GM12878 (cell line): ENCODE measurements at regions not wholly inside any gene's neighbourhood (a gene's known extent, or its start where the extent isn't known, plus 50 kb on each side); places are given as distances from the start of the nearest gene placed in this dataset.

Experiments
- ATAC-seq: fragments of 200-7000 bp; cut with Tn5 transposase; 3 replicates; pipeline ENCODE4 v1.9.1; 2020; ENCODE audit warnings: mild to moderate bottlenecking, moderate library complexity
- BruUV-seq: library from RNA; stranded (reverse); fragments of 400-500 nt; replicated peaks from 2 replicates; lab custom pipeline; 2021; lab: Mats Ljungman, UMichigan
- CTCF ChIA-PET: fragments of 300-600 bp; sonication (Branson Sonifier 250); formaldehyde crosslinking; extraction: SDS; loops from one replicate; lab custom pipeline; 2021; ENCODE audit warnings: inconsistent platforms; lab: Yijun Ruan, JAX
- POLR2A ChIA-PET: fragments of 350-600 bp; formaldehyde crosslinking; extraction: SDS; loops from one replicate; lab custom pipeline; 2021; ENCODE audit warnings: inconsistent platforms; lab: Charles Lee
- RAD21 ChIA-PET: fragments of 300-600 bp; sonication (Branson Sonifier 250); formaldehyde crosslinking; loops from one replicate; lab custom pipeline; 2023; ENCODE audit warnings: antibody characterized with exemption; ENCODE audit not compliant: unreplicated experiment; lab: Charles Lee
- SMC1A ChIA-PET: fragments of 300-600 bp; sonication (Branson Sonifier 250); formaldehyde crosslinking; loops from one replicate; lab custom pipeline; 2023; ENCODE audit not compliant: unreplicated experiment, uncharacterized antibody; lab: Charles Lee
- DNase-seq: peaks from one replicate; pipeline ENCODE4 v3.0.0-alpha.2; 2011; ENCODE audit warnings: low read depth, low spot score
- FAIRE-seq: peaks from 3 replicates; lab custom pipeline; 2011; peaks lifted over from hg19 to GRCh38; lab: Jason Lieb, UNC
- H2AFZ ChIP-seq: 2 replicates; pipeline ENCODE4 v1.6.0; 2011; ENCODE audit warnings: low read depth, low read length, control low read depth; ENCODE audit not compliant: control insufficient read depth
- H3K27ac ChIP-seq: 2 replicates; pipeline ENCODE4 v1.5.1; 2011; ENCODE audit warnings: control low read depth; ENCODE audit not compliant: control insufficient read depth, insufficient read depth
- H3K27me3 ChIP-seq, 2 experiments: replicated peaks in 1 of 2; 2 replicates each; pipeline versions ENCODE4 v1.6.0 to v1.6.1; 2011; ENCODE audit warnings: low read length in 1 of 2; ENCODE audit not compliant: control insufficient read depth in 2 of 2, insufficient read depth in 2 of 2
- H3K36me3 ChIP-seq, 2 experiments: 2 replicates each; pipeline ENCODE4 v1.5.1; 2011; ENCODE audit warnings: low read length in 1 of 2; ENCODE audit not compliant: control insufficient read depth in 2 of 2, insufficient read depth in 2 of 2
- H3K4me1 ChIP-seq: 2 replicates; pipeline ENCODE4 v1.6.1; 2011; ENCODE audit warnings: mild to moderate bottlenecking, low read length, moderate library complexity, mixed read lengths; ENCODE audit not compliant: control insufficient read depth, insufficient read depth
- H3K4me2 ChIP-seq: 2 replicates; pipeline ENCODE4 v1.6.0; 2011; ENCODE audit warnings: control low read depth; ENCODE audit not compliant: control insufficient read depth, insufficient read depth
- H3K4me3 ChIP-seq: fragments of 200-600 bp; sonication (generic); 2 replicates; pipeline ENCODE4 v1.5.1; 2016
- H3K79me2 ChIP-seq: 2 replicates; pipeline ENCODE4 v1.6.0; 2011; ENCODE audit warnings: low read length; ENCODE audit not compliant: control insufficient read depth, insufficient read depth
- H3K9ac ChIP-seq: 2 replicates; pipeline ENCODE4 v1.8.0; 2011; ENCODE audit warnings: low read length, control low read depth, mixed read lengths; ENCODE audit not compliant: control insufficient read depth, insufficient read depth
- H3K9me3 ChIP-seq: replicated peaks from 3 replicates; pipeline ENCODE4 v1.5.1; 2011; ENCODE audit warnings: mild to moderate bottlenecking, low read length; ENCODE audit not compliant: control insufficient read depth, insufficient read depth
- H4K20me1 ChIP-seq: 2 replicates; pipeline ENCODE4 v1.6.0; 2011; ENCODE audit not compliant: control insufficient read depth, insufficient read depth
- CBFB ChIP-seq: IDR thresholded peaks from 2 replicates; pipeline ENCODE4 v1.6.1; 2016; ENCODE audit warnings: antibody characterized with exemption, low read depth
- IKZF1 ChIP-seq: fragments of 450-650 bp; conservative IDR thresholded peaks from 2 replicates; pipeline ENCODE4 v1.6.1; 2017; ENCODE audit warnings: antibody characterized with exemption, mild to moderate bottlenecking
- SREBF1 ChIP-seq: IDR thresholded peaks from 2 replicates; pipeline ENCODE4 v1.6.1; 2012; ENCODE audit warnings: mild to moderate bottlenecking, low read length
- SRF ChIP-seq, 2 experiments: IDR thresholded peaks; 2 replicates each; pipeline ENCODE4 v1.6.1; 2011; ENCODE audit warnings: low read depth in 2 of 2, low read length in 2 of 2, mild to moderate bottlenecking in 1 of 2, moderate library complexity in 1 of 2
- WGBS: methylation state at CpG from one replicate; pipeline ENCODE4 v1.1.6; 2016; ENCODE audit warnings: low lambda C conversion rate; ENCODE audit not compliant: insufficient replicate concordance, insufficient coverage; ENCODE audit errors: missing lambda C conversion rate; 5-methylcytosine and 5-hydroxymethylcytosine counted together
- in situ Hi-C: fragments of 300-500 bp; cut with MboI; formaldehyde crosslinking; loops from 9 replicates; pipeline ENCODE4 v1.14.3; 2018; ENCODE audit warnings: mixed read lengths
- intact Hi-C: fragments of 100-400 bp; cut with micrococcal nuclease; formaldehyde crosslinking; loops from one replicate; pipeline ENCODE4 v1.14.2; 2022; ENCODE audit not compliant: unreplicated experiment
- TF ChIP-seq, protein P1 (sequence below): fragments of 450-650 bp; conservative IDR thresholded peaks from 2 replicates; pipeline ENCODE4 v1.6.1; 2017; ENCODE audit warnings: mild to moderate bottlenecking, moderate library complexity
- TF ChIP-seq, protein P2 (sequence below): fragments of 450-650 bp; formaldehyde crosslinking; IDR thresholded peaks from 2 replicates; pipeline ENCODE4 v1.4.0; 2020; ENCODE audit warnings: mild to moderate bottlenecking, moderate library complexity

DNA sequence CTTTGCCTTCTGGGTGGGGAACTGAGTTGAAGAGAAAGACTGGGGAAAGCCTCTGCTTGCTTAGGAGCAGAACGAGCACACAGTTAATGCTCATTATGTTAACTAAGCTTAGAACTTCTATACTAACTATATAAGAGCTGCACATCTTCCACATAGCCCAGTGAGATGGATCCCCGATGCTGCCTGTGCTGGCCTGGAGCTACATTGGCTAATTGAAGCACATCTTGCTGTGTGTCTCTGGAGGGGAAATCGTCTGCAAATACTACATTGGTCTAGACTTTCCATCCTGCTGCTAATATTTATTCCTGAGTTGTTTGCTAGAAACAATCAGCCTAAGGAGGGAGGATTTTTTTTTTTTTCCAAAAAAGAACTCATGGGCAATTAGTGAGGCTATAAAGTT lies 406.3 kb downstream of the HAPSTR1 start:
- CTCF ChIA-PET, result no interaction called here
- SMC1A ChIA-PET, result interaction anchor here (0.7 kb wide), 1 partner anchor 202 kb away, joined by 3 read pairs; no protein-coding TSS in a partner anchor
- no peak for ATAC-seq

More for the DNA sequence above, 406.3 kb downstream of the HAPSTR1 start:
- WGBS, result 17% methylated on average over 3 of the region's 3 CpGs
- ChIA-PET RAD21 (no interaction called here), POLR2A (no interaction called here)
- H3K27ac ChIP-seq, result no peak overlapping the region
- H3K79me2 ChIP-seq, result no peaks in the 10 kb centered on the region
- H3K9me3 ChIP-seq, result no peaks in the 10 kb centered on the region
- no peaks in the 10 kb centered on the region for H3K4me1 ChIP-seq
- DNase-seq, result no peak
- TF ChIP-seq CBFB (no peak), SREBF1 (no peak), IKZF1 (no peak), SRF (IDR thresholded peaks at IDR 0.05; ENCODE audit: low read depth in 2 of 2, low read length in 2 of 2) (no peak)
- TF ChIP-seq, protein P1, sequence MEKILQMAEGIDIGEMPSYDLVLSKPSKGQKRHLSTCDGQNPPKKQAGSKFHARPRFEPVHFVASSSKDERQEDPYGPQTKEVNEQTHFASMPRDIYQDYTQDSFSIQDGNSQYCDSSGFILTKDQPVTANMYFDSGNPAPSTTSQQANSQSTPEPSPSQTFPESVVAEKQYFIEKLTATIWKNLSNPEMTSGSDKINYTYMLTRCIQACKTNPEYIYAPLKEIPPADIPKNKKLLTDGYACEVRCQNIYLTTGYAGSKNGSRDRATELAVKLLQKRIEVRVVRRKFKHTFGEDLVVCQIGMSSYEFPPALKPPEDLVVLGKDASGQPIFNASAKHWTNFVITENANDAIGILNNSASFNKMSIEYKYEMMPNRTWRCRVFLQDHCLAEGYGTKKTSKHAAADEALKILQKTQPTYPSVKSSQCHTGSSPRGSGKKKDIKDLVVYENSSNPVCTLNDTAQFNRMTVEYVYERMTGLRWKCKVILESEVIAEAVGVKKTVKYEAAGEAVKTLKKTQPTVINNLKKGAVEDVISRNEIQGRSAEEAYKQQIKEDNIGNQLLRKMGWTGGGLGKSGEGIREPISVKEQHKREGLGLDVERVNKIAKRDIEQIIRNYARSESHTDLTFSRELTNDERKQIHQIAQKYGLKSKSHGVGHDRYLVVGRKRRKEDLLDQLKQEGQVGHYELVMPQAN, result no peak
- TF ChIP-seq, protein P2, sequence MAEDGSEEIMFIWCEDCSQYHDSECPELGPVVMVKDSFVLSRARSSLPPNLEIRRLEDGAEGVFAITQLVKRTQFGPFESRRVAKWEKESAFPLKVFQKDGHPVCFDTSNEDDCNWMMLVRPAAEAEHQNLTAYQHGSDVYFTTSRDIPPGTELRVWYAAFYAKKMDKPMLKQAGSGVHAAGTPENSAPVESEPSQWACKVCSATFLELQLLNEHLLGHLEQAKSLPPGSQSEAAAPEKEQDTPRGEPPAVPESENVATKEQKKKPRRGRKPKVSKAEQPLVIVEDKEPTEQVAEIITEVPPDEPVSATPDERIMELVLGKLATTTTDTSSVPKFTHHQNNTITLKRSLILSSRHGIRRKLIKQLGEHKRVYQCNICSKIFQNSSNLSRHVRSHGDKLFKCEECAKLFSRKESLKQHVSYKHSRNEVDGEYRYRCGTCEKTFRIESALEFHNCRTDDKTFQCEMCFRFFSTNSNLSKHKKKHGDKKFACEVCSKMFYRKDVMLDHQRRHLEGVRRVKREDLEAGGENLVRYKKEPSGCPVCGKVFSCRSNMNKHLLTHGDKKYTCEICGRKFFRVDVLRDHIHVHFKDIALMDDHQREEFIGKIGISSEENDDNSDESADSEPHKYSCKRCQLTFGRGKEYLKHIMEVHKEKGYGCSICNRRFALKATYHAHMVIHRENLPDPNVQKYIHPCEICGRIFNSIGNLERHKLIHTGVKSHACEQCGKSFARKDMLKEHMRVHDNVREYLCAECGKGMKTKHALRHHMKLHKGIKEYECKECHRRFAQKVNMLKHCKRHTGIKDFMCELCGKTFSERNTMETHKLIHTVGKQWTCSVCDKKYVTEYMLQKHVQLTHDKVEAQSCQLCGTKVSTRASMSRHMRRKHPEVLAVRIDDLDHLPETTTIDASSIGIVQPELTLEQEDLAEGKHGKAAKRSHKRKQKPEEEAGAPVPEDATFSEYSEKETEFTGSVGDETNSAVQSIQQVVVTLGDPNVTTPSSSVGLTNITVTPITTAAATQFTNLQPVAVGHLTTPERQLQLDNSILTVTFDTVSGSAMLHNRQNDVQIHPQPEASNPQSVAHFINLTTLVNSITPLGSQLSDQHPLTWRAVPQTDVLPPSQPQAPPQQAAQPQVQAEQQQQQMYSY (CRISPR knock-in tag), result no peak
- H2AFZ ChIP-seq, result no peak overlapping the region
- intact Hi-C loops, result no loop called here
- no peaks in the 10 kb centered on the region for H4K20me1 ChIP-seq
- no peak overlapping the region for H3K9ac ChIP-seq
- H3K4me3 ChIP-seq, result no peak overlapping the region
- no peak for FAIRE-seq
- no TSS peak for BruUV-seq
- H3K27me3 ChIP-seq, result no peaks in the 10 kb centered on the region
- in situ Hi-C loops, result no loop called here
- H3K36me3 ChIP-seq, result no peaks in the 10 kb centered on the region
- H3K4me2 ChIP-seq, result no peak overlapping the region
